Sciatic nerve (tissue), 2 donors: ENCODE measurements at regions not wholly inside any gene's neighbourhood (a gene's known extent, or its start where the extent isn't known, plus 50 kb on each side); places are given as distances from the start of the nearest gene placed in this dataset.

Experiments used
- ATAC-seq: fragments of 200-7000 bp; cut with Tn5 transposase; one replicate; pipeline ENCODE4 v1.9.1; 2020; ENCODE audit warnings: mild to moderate bottlenecking, moderate library complexity
- DNase-seq: peaks from one replicate; pipeline ENCODE4 v3.0.0-alpha.2; 2020; ENCODE audit warnings: low spot score
- intact Hi-C: fragments of 100-400 bp; cut with DNase I; formaldehyde crosslinking; loops from one replicate; pipeline ENCODE4 v1.14.2; 2022
- donor health status: DM: no; HTN: no; CAD: no.
- donor health status: DM: no; HTN: no; CAD: no.

DNA sequence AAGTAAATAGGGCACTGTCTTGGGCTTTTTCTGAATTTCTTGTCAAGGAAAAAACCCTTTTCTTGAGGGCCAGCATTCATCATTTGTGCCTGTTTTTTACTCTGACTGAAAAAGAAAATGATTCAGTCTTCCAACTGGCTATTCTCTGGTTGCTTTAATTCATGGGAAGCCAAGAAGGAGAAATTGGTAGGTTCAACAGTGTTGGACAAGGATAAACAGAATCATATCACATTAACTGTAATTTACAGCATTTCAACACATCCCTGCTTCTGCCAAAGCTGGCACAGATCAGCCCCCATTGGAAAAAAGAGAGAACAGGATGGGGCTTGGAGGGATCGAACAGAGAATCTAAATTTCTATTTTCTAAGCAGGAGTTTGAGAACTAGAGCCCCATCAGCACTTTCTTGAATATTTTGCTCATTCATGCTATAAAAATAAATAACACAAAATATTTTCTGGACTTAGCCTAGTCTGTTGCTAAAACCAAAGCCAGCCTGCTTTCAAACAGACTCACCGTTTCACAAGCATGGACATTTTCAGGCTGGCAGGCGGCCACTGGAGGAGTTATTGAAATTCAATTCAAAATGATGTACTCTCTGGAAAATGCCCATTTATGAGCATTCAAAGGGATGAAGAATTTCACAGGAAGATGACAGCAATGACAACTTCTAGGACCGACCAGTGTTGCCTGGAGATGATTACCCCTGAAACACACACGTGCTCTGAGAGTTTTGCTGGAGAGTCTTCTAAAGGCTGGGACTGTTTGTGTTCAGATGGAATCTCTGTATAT is 181.2 kb downstream of the WNT5A start:
- intact Hi-C loops = no loop called here
- ATAC-seq = peak; percentile 53
- DNase-seq = peak; percentile 65

DNA sequence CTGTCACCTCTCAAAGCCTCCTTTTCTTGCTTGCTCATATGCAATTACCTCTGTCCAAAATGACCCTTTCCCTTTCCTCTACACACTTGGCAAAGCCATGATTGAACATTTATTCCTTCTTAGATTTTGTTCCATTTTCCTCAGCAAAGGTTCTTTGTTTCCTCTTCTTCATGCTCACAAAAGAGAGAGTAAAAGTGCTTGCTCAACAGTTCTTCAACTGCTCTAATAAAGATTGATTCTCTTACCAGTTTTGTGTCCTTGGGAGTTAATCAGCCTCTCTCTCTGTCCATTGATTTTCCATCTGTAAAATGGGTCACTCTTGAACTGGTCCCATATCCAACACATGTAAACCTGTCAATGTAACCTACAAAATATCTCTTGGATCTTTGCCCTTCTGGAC is 186.4 kb downstream of the WNT5A start:
- ATAC-seq = no peak
- intact Hi-C loops = no loop called here
- DNase-seq = no peak

DNA sequence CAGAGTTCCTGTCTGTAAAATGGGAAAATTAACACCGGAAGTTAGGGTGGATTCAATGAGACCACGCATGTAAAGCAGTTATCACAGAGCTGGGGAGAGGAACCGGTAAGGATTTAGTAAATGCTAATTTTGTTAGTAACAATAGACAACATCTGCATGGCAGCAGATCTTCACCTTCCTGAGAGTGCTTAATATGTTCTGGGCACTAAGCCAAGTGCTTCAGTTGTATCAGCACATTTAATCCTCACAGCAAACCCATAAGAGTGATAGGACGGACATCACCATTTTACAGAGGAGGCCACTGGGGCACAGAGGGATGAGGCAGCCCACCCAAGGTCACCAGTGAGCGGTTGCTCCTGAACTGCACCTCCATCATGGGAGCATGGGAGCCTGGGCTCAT is 189.4 kb downstream of the WNT5A start:
- intact Hi-C loops = no loop called here
- ATAC-seq (no peak), DNase-seq (no peak)

DNA sequence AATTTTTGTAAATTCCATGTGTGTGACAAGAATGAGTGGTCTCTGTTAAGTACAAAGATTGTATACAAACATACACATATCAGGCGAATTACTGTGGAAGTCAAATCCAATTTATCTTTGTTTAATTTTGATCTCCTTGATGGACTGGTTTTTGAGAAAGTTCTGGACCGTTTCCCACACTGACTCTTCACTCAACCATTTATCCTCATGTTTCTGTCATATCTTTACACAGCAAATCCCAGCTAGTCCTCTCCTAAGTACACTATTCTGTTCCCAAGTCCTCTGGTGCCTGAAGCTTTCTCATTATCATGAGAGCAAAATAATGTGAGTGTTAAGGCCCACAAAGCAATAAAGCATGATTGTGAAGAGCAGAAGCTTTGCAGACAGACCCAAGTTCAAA is 189.9 kb downstream of the WNT5A start:
- intact Hi-C loops = no loop called here
- ATAC-seq = no peak
- DNase-seq = no peak

DNA sequence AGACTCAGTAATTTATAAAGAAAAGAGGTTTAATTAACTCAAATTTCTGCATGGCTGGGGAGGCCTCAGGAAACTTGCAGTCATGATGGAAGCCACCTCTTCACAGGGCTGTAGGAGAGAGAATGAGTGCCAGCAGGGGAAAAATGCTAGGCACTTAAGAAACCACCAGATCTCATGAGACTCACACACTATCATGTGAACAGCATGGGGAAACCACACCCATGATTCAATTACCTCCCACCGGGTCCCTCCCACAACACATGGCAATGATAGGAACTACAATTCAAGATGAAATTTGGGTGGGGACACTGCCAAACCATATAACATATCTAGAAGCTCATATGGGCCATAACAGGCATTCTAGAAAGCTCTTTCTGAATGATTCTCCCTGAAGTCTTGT is 190.3 kb downstream of the WNT5A start:
- DNase-seq = no peak
- ATAC-seq = no peak

DNA sequence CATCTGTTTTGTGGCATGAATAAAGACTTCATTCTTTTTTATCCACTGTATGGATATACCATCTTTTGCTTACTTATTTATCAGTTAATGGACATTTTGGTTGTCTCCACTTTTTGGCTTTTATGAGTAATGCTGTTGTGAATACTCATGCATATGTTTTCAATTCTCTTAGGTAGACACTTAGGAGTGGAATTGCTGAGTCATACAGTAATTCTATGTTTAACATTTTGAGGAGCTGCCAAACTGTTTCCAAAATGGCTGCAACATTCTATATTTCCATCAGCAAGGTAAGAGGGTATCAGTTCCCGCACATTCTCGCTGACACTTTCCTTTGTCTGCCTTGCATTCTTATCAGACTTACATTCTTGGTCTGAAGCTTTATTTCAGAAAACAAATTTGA is 191.1 kb downstream of the WNT5A start:
- intact Hi-C loops = no loop called here
- ATAC-seq (no peak), DNase-seq (no peak)

More for the DNA sequence above, 190.3 kb downstream of the WNT5A start:
- intact Hi-C loops = no loop called here

DNA sequence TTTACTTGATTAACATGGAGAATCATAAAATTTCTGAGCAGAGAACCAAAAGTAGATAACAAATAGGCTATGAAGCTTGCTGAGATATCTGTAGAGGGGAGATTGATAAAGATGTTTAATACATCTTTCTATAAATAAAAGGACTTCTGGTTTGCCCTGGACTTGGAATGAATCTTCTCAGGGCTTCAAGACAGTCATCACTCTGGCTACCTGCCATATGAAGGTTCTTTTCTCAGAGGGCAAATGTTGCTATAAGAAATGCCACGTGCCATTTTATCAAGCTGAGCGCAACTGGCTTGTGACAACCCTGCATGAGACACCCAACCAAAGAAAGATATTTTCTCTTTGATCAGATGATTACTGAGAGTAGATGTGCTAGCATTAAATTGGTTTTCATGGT is 192.5 kb downstream of the WNT5A start:
- intact Hi-C loops = no loop called here
- no peak for DNase-seq
- ATAC-seq = no peak

DNA sequence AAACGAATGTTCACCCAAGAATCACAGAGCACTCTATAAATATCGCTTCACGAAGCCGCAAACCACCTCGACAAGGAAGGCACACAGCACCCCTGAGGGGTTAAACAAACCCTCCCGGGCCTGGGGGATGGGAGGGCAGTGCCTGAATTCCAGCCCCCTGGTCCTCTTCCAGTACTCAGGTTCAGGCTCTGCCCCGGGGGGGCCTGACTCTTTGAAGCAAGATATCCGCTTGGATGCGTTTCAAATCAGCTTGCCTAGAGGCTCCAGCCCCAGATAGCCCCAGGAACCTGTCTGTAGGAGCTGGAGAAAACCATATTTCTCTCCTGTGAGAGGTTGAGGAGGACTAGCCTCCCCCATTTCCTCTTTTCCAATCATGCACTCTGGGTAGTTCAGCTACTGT is 194.7 kb downstream of the WNT5A start:
- ATAC-seq (no peak), DNase-seq (no peak)
- intact Hi-C loops = no loop called here

DNA sequence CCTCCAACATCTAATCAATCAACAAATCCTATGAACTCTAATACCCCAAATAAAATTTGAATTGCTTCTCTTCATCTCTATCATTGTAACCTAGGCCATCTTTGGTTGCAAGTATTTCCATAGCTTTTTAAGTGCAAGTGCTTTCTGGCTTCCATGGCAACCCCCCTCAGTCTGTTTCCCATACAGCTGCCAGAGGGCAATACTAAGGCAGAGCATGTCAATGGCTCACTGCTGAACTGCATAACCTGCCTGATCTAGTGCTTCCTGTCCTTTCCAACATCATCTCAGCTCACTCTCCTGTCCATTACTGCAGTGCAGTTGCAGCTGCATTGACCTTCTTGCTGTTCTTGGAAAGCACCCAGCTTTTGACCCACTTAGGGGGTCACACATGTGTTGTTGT is 198.4 kb downstream of the WNT5A start:
- no peak for DNase-seq
- ATAC-seq = no peak
- intact Hi-C loops = no loop called here

DNA sequence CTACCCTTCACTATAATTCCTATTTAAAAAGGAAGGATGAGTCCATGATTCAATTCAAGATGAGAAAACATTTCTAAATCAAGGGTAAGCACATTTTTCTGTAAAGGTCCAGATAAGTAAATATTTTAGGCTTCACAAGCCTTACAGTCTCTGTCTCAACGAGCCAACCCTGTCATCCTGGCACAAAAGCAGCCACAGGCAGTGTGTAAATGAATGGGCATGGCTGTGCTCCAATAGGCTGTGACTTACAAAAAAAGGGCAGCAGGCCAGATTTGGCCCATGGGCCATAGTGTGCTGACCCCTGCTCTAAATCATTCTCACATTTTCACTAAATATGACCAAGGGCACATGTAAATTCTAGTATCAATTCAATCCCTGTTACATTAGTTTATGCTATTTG is 200.4 kb downstream of the WNT5A start:
- DNase-seq (no peak), ATAC-seq (no peak)
- intact Hi-C loops = no loop called here

DNA sequence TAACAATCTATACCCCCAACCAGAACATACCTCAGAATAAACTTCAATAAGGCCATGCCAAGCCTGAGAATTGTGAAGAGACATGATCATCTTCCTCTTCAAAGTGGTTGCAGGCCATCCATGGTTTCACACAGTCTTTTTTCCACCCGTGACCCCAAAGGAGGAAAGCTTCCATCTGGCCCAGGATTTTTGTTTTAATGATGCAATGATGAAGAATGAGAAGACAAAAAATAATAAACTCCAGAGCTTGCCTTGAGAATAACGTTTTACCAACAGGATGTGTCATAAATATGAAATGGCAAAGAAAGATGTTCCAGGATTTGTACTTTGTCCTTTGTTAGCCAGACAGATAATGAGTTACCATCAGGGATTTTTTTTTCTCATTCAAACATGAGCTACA is 201.9 kb downstream of the WNT5A start:
- intact Hi-C loops = no loop called here
- DNase-seq (no peak), ATAC-seq (no peak)

DNA sequence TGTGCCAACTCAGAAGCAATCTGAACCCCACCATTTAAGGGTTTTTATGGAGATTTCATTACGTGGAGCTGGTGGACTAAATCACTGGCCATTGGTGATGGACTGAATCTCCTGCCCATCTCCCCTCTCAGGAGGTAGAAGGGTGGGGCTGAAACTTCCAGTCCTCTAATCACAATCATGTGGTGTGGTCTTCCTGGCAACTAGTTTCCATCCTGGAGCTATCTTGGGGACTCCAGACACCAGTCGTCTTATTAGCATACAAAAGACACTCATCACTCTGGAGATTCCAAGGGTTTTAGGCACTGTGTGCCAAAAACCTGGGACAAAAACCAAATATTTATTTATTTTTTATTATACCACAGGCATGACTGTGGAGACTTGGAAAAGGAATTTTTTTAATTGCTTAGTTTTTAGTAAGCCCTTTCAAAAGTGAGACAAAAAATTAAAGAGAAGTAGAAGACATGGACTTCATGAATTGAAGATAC is 203.6 kb downstream of the WNT5A start:
- intact Hi-C loops = no loop called here
- ATAC-seq (no peak), DNase-seq (no peak)

DNA sequence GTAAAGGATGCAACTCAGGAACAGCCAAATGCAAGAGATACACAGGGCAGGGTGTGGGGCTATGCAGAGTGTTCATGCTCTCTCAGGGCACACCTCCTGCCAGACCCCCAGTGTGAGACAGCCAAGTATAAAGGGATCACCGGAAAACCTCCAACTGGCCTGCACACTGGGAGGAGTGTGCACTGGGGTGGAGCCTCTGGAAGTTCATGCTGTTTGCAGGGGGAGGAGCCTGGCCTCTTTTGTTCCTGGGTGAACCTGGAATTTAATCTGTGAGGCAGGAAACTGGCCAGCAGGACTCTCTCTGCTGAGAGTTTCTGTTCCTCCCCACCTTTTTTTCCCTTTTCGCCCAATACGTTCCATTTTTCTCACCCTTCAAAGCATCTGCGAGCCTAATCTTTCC is 204.1 kb downstream of the WNT5A start:
- no peak for ATAC-seq
- no peak for DNase-seq
- intact Hi-C loops = no loop called here

DNA sequence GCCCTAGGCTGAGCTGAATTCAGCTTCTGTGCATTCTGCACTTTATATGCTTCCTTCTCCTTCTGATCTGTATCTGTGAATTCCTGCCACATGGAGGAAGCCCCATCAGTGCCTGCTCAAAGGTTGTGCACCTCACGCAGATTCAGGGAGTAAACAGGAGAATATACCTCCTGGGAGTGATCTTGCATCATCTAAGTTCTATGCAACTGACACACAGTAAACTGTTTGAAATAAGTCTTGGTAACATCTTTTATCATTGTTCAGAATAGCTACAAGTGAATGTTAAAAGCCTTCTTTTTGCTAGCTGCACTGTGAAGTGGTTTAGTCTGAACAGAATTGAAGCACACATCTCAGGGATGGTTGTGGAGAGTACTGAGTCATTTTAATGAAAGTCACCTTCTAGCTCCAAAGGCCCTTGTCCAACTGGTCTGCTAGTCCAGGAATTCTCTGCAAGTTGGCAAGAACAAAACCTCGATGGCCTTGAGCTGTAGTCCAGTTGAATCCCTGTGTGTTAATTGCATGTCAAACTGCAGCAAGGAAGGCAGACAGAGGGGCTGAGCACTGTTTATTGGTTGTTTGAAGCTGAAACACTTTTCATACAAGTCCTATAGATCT is 215.0 kb downstream of the WNT5A start:
- intact Hi-C loops = no loop called here
- ATAC-seq (peak; percentile 36), DNase-seq (no peak)

DNA sequence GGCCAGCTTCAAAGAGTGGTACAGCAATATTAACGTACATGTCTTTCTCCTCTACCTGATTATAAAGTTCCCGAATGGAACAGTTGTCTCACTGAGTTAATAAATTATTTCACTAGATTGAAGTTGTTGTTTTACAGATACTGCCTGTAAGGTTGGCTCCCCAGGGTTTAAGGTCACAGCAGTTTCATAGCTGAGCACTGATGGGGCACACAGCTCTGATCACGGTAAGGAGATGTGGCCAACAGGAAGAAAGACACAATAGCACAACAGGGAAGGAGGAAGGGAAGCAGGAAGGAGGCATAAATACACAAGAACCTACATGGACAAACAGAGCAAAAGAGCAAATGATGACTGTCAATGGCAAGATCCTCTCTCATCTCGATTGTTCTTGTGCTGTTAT is 215.6 kb downstream of the WNT5A start:
- ATAC-seq = no peak
- intact Hi-C loops = no loop called here
- DNase-seq = no peak

DNA sequence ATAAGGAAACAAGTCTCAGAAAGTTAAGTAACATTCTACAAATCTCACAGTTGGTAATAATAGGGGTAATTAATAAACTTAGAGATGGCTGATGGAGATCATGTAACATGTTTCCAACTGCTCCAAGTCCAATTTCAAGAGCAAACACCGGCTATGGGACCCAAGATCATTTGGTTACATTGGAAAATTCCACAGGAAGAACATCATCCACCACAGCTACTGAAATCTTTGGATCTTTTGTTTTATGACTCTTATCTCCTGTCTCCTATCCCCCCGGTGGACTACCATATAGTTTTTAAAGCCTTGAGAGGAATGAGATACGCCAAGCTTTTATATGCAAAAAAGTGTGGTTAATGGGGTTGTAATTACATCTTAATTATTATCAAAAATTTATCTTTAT is 216.1 kb downstream of the WNT5A start:
- ATAC-seq (no peak), DNase-seq (no peak)
- intact Hi-C loops = no loop called here

DNA sequence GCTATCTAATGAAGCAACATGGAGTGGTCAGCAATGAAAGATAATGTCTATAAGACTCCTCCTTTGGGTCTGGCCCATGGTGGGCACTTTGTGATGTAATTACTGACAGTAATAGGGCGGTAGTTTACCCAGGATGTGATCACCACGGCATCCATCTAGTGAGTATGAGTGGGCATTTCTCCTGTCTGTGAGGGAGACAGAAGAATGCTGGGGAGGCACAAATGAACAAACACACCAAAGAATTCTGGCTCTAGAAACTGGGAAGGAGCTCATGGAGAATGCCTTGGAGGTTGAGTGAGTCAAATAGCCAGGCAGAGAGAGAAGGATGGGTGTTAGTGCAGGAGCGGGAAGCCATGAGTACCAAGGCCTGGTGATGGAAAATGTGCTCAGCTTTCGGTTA is 217.5 kb downstream of the WNT5A start:
- ATAC-seq = no peak
- no peak for DNase-seq
- intact Hi-C loops = no loop called here

DNA sequence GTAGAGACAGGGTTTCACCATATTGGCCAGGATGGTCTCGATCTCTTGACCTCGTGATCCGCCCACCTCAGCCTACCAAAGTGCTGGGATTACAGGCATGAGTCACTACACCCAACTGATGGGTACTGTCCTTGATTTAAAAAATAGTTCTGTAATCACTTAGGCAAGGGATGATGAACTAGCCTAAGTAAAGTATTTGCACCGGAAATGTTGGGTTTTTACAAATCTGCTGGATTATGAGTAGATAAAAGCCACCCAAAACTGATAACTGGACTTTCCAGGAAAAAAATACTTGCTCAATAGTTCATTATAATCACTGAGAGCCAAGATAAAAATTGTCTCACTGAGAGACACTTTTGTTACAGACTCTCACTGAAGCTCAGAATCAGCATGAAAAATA is 218.0 kb downstream of the WNT5A start:
- intact Hi-C loops = no loop called here
- ATAC-seq = no peak
- DNase-seq = no peak

DNA sequence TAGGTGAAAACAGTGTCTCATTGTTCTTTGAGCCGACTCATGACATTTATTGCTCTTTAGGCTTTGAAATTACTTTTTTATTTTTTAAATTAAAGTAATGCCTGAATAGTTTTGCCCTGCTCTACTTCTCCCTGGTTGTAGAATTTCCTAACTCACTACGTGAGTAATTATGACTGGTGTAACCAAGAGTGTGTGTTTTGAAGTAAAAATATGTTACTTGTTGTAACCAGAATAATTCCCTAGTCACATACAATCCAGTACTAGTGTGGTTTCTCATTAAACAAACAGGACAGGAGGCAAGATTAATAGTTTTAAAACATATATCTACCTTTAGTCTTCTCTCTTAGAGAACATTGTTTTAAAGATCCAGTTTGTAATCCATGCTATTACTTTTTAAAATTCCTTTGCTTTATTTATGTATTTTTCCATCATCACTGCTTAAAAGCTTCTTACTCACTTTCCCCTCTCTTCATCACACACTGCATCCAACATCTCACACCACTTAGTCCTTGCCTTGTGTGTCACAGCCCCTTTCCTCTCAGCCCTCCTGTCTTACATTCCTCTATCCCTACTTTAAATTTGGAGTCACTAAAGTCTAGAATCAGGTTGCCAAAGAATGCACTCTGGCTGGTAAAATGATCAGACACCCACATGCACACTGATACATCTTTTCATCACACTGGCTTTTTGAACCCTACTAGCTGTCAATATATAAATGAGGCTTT is 219.7 kb downstream of the WNT5A start:
- no peak for ATAC-seq
- intact Hi-C loops = no loop called here
- no peak for DNase-seq

DNA sequence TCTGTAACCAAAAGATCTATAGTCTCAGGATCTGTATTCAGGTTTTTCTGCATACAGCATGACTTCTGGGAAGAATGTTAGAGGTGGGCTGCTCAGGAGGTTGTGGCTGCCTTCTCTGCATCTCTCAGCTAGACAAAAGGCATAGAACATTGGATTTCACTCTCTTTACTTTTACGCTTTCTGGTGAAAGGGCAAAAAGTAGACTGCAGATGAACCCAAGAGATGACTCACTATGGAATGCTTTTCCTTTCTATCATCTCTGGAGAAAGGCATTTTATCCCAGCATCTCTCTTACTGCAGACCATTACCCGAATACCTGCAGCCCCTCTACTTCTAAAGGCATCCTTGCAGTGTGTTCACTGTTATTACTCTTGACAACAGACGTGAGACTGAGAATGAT is 222.2 kb downstream of the WNT5A start:
- no peak for ATAC-seq
- no peak for DNase-seq
- intact Hi-C loops = no loop called here
